ENCODE measurements at regions not wholly inside any gene's neighbourhood (a gene's known extent, or its start where the extent isn't known, plus 50 kb on each side); places are given as distances from the start of the nearest gene placed in this dataset.

DNA sequence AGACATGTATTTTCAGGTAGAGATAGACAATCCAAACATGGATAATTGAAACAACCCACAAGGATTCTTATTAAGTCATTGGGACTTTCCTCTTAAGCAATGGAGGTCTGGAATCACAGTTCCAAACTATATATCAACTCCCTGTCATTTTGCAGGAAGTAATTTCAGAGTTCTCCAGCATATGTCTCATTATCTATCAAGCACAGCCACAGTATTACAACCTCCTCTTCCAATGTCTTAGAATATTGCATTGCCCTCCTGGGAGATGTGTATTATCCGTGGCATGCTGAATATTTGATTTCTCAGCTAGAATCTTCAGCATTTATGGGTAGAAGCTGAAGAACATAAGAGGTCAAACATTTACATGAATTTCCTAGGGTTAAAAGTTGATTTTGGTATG lies 1255.8 kb downstream of the SORCS1 start:
- Histone ChIP-seq H3K36me3 (ENCODE audit: control insufficient read depth, low read length) (no peaks in the 10 kb centered on the region), H3K27ac (ENCODE audit: low read depth, low read length) (no peak overlapping the region), H3K4me3 (ENCODE audit: low read length) (no peak overlapping the region), H3K79me2 (ENCODE audit: control insufficient read depth, low read length) (no peaks in the 10 kb centered on the region), H3K4me1 (ENCODE audit: control insufficient read depth, low read length) (no peaks in the 10 kb centered on the region), H3K27me3 (ENCODE audit: control insufficient read depth, low read length) (no peaks in the 10 kb centered on the region), H3K9me2 (replicated peaks; ENCODE audit: control insufficient read depth, low read length) (no peaks in the 10 kb centered on the region), H3K9me3 (ENCODE audit: control insufficient read depth, insufficient read depth, low read length) (no peaks in the 10 kb centered on the region), H4K20me1 (ENCODE audit: control insufficient read depth, insufficient read depth, low read depth, low read length) (no peaks in the 10 kb centered on the region), H3F3A (ENCODE audit: control insufficient read depth, insufficient read depth) (no peaks in the 10 kb centered on the region), H3K4me2 (ENCODE audit: low read length) (no peak overlapping the region)
- TF ChIP-seq EZH2phosphoT487 (IDR thresholded peaks at IDR 0.05; ENCODE audit: borderline replicate concordance, low read length): no peak
- TF ChIP-seq, protein P1, sequence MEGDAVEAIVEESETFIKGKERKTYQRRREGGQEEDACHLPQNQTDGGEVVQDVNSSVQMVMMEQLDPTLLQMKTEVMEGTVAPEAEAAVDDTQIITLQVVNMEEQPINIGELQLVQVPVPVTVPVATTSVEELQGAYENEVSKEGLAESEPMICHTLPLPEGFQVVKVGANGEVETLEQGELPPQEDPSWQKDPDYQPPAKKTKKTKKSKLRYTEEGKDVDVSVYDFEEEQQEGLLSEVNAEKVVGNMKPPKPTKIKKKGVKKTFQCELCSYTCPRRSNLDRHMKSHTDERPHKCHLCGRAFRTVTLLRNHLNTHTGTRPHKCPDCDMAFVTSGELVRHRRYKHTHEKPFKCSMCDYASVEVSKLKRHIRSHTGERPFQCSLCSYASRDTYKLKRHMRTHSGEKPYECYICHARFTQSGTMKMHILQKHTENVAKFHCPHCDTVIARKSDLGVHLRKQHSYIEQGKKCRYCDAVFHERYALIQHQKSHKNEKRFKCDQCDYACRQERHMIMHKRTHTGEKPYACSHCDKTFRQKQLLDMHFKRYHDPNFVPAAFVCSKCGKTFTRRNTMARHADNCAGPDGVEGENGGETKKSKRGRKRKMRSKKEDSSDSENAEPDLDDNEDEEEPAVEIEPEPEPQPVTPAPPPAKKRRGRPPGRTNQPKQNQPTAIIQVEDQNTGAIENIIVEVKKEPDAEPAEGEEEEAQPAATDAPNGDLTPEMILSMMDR (IDR thresholded peaks at IDR 0.05; ENCODE audit: low read depth, low read length, poor library complexity, severe bottlenecking): no peak

DNA sequence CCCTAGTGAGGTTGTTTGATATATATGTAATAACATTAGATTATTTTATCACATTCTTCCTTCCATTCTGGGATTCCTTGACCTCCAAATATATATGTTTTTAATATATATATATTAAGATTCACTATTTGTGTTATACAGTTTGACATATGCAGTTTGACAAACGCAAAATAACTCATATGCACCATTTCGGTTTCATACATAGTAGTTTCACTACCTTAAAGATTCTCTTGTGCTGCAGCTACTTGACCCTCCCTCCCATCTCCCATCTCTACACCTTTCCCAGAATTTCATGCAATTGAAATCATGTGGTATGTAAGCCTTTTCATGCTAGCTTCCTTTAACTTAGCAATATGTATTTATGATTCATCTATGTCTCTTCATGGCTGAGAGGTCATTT lies 1244.4 kb downstream of the SORCS3 start:
- no peak overlapping the region for H3K4me3 ChIP-seq (ENCODE audit: low read length)
- no peaks in the 10 kb centered on the region for H3K9me3 ChIP-seq (ENCODE audit: control insufficient read depth, insufficient read depth, low read length)
- no peak overlapping the region for H3K4me2 ChIP-seq (ENCODE audit: low read length)
- no peaks in the 10 kb centered on the region for H3K36me3 ChIP-seq (ENCODE audit: control insufficient read depth, low read length)
- H3K27ac ChIP-seq (ENCODE audit: low read depth, low read length): no peak overlapping the region
- no peaks in the 10 kb centered on the region for H3K4me1 ChIP-seq (ENCODE audit: control insufficient read depth, low read length)
- TF ChIP-seq, protein P1 (IDR thresholded peaks at IDR 0.05; ENCODE audit: low read depth, low read length, poor library complexity, severe bottlenecking): no peak
- no peak for TF ChIP-seq EZH2phosphoT487 (IDR thresholded peaks at IDR 0.05; ENCODE audit: borderline replicate concordance, low read length)
- no peaks in the 10 kb centered on the region for H3K27me3 ChIP-seq (ENCODE audit: control insufficient read depth, low read length)
- H3K9me2 ChIP-seq (replicated peaks; ENCODE audit: control insufficient read depth, low read length): no peaks in the 10 kb centered on the region
- no peaks in the 10 kb centered on the region for H3K79me2 ChIP-seq (ENCODE audit: control insufficient read depth, low read length)
- H3F3A ChIP-seq (ENCODE audit: control insufficient read depth, insufficient read depth): no peaks in the 10 kb centered on the region
- no peaks in the 10 kb centered on the region for H4K20me1 ChIP-seq (ENCODE audit: control insufficient read depth, insufficient read depth, low read depth, low read length)

DNA sequence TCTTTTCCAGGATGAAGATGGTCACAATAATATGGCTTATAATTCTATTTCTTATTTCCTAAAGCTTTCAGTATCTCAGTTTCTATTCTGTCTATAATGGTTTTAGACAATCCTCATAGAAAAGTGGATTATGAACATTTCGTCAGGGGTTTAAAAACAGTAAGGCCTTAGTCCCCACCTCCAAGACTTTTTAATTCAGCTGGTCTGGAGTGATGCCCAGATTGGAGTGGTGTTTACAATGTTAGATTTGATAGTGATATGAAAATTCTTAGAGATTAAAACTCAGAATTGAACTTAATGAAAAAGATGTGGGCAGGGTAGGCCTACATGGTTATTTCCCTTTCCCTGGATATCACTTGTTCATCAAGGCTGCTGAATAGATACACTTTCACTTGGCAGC lies 1238.3 kb downstream of the SORCS3 start:
- Histone ChIP-seq H4K20me1 (ENCODE audit: control insufficient read depth, insufficient read depth, low read depth, low read length) (no peaks in the 10 kb centered on the region), H3K27me3 (ENCODE audit: control insufficient read depth, low read length) (no peaks in the 10 kb centered on the region), H3K9me2 (replicated peaks; ENCODE audit: control insufficient read depth, low read length) (no peaks in the 10 kb centered on the region), H3K4me1 (ENCODE audit: control insufficient read depth, low read length) (no peaks in the 10 kb centered on the region), H3K4me2 (ENCODE audit: low read length) (no peak overlapping the region), H3K79me2 (ENCODE audit: control insufficient read depth, low read length) (no peaks in the 10 kb centered on the region), H3F3A (ENCODE audit: control insufficient read depth, insufficient read depth) (no peaks in the 10 kb centered on the region), H3K4me3 (ENCODE audit: low read length) (no peak overlapping the region), H3K36me3 (ENCODE audit: control insufficient read depth, low read length) (no peaks in the 10 kb centered on the region), H3K27ac (ENCODE audit: low read depth, low read length) (no peak overlapping the region), H3K9me3 (ENCODE audit: control insufficient read depth, insufficient read depth, low read length) (no peaks in the 10 kb centered on the region)
- TF ChIP-seq, protein P1 (IDR thresholded peaks at IDR 0.05; ENCODE audit: low read depth, low read length, poor library complexity, severe bottlenecking): no peak
- no peak for TF ChIP-seq EZH2phosphoT487 (IDR thresholded peaks at IDR 0.05; ENCODE audit: borderline replicate concordance, low read length)

DNA sequence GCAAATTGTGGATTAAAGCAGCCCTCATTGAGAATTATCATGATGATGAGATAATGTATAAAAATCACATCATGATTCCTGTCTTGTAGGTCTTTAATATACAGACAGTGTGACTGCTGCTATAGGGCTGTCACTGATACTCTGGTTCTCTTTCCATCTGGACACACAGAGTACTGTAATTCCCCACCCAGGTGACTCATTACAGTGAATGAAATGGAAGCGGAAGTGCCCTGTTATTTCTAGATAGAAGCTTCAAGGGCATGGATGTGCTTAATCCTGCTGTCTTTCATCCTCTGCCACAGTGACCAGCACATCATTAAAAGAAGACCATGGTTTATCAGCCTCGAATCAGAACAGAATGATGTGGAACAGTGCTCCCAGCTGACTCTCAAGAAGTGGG lies 1234.0 kb downstream of the SORCS3 start:
- Histone ChIP-seq H3K36me3 (ENCODE audit: control insufficient read depth, low read length) (no peaks in the 10 kb centered on the region), H3K9me2 (replicated peaks; ENCODE audit: control insufficient read depth, low read length) (no peaks in the 10 kb centered on the region), H3K79me2 (ENCODE audit: control insufficient read depth, low read length) (no peaks in the 10 kb centered on the region), H3K9me3 (ENCODE audit: control insufficient read depth, insufficient read depth, low read length) (no peaks in the 10 kb centered on the region), H3K27me3 (ENCODE audit: control insufficient read depth, low read length) (no peaks in the 10 kb centered on the region), H3K4me2 (ENCODE audit: low read length) (no peak overlapping the region), H4K20me1 (ENCODE audit: control insufficient read depth, insufficient read depth, low read depth, low read length) (no peaks in the 10 kb centered on the region), H3K4me3 (ENCODE audit: low read length) (no peak overlapping the region), H3K4me1 (ENCODE audit: control insufficient read depth, low read length) (no peaks in the 10 kb centered on the region), H3F3A (ENCODE audit: control insufficient read depth, insufficient read depth) (no peaks in the 10 kb centered on the region), H3K27ac (ENCODE audit: low read depth, low read length) (no peak overlapping the region)
- TF ChIP-seq EZH2phosphoT487 (IDR thresholded peaks at IDR 0.05; ENCODE audit: borderline replicate concordance, low read length): no peak
- TF ChIP-seq, protein P1 (IDR thresholded peaks at IDR 0.05; ENCODE audit: low read depth, low read length, poor library complexity, severe bottlenecking): no peak
